ENCODE measurements at regions not wholly inside any gene's neighbourhood (a gene's known extent, or its start where the extent isn't known, plus 50 kb on each side); places are given as distances from the start of the nearest gene placed in this dataset.

DNA sequence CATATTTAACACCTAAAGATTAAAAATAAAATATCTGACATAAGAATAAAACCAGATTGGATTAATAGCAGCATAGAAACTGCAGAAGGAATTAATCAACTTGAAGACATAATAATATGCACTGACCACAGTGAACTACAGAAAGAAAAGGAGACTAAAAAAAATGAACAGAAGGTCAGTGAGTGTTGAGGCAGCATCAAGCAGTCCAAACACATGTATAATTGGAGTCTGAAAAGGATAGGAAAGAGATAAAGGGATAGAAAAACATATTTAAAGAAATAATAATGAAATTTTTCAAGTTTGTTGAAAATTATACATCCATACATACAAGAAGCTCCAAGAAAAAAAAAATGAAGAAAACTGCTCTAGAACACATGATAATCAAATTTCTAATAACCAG is 756.2 kb downstream of the GATA3 start:
- DNase-seq (ENCODE audit: low read depth in 2 of 2), result no peak
- H3K4me3 ChIP-seq (replicated peaks in 1 of 2; ENCODE audit: low read depth in 2 of 2, low read length in 2 of 2), result no peak overlapping the region
- TF ChIP-seq CTCF (IDR thresholded peaks at IDR 0.05; ENCODE audit: low read depth, low read length), result no peak

- no peak for TF ChIP-seq CTCF (IDR thresholded peaks at IDR 0.05; ENCODE audit: low read depth, low read length)
- DNase-seq (ENCODE audit: low read depth in 2 of 2), result no peak
- H3K4me3 ChIP-seq (replicated peaks in 1 of 2; ENCODE audit: low read depth in 2 of 2, low read length in 2 of 2), result no peak overlapping the region
Measured at GRCh38 chr10:8811201-8811600, 756.7 kb downstream of the GATA3 start.

DNA sequence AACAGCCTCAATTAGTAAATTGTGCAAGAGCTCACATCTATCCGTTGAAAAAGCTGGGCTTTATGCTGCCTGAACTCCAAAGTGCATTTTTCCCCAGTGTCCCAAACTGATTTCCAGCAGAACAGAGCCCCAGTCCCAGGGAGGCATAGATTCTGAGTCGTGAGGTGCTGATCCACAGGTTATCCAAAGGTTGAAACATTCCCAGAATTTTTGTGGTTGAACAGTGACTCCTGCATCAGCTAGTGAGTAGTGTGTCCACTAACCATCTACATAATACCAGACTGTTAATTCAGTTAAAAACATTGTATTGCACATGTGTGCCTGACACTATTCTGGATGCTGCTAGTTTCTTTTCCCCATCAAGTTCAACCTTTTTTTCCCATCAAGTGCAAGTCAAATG is 761.5 kb downstream of the GATA3 start:
- DNase-seq (ENCODE audit: low read depth in 2 of 2), result no peak
- TF ChIP-seq CTCF (IDR thresholded peaks at IDR 0.05; ENCODE audit: low read depth, low read length), result no peak
- H3K4me3 ChIP-seq (replicated peaks in 1 of 2; ENCODE audit: low read depth in 2 of 2, low read length in 2 of 2), result no peak overlapping the region

DNA sequence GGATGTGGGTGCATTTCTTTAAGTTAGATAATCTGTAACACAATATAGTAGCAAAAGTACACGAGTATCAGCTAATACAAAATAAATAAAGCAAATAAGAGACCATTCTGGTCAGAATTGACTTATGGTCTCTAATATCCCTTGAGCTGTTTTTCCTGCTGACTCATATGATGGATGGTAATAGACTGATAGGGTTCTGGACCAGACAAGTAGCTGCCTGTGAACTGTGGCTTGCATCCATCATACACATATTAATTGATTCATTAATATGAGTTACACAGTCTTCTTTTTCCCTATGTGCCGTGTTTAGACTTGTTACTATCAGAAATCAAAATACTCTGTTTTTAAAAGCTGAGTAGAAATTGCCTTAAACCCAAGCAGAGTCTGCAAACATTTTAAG is 762.8 kb downstream of the GATA3 start:
- DNase-seq (ENCODE audit: low read depth in 2 of 2), result no peak
- no peak for TF ChIP-seq CTCF (IDR thresholded peaks at IDR 0.05; ENCODE audit: low read depth, low read length)
- H3K4me3 ChIP-seq (replicated peaks in 1 of 2; ENCODE audit: low read depth in 2 of 2, low read length in 2 of 2), result no peak overlapping the region

DNA sequence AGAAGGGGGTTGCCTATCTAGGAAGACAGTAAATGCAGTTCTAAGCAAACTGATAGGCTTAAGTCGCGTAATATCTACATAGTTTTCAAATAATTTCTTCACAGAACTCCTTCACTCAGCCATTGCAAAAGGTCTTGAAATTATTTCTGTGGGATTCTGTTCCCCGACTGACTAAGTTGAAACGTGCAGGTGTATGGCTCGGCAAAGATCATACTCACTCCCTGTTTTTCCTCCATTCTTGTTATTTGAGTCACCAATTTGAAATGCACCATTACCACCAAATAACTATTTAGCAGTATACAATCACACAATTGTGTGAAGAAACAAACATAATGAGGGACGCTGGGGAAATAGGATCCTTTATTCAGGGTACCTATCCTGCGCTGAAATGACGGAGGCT is 771.1 kb downstream of the GATA3 start:
- H3K4me3 ChIP-seq (replicated peaks in 1 of 2; ENCODE audit: low read depth in 2 of 2, low read length in 2 of 2), result no peak overlapping the region
- DNase-seq (ENCODE audit: low read depth in 2 of 2), result no peak
- TF ChIP-seq CTCF (IDR thresholded peaks at IDR 0.05; ENCODE audit: low read depth, low read length), result no peak

GRCh38 chr10:8829592-8829991 is 775.1 kb downstream of the GATA3 start:
- no peak for DNase-seq (ENCODE audit: low read depth in 2 of 2)
- TF ChIP-seq CTCF (IDR thresholded peaks at IDR 0.05; ENCODE audit: low read depth, low read length), result no peak

GRCh38 chr10:8830048-8830447 is 775.6 kb downstream of the GATA3 start:
- TF ChIP-seq CTCF (IDR thresholded peaks at IDR 0.05; ENCODE audit: low read depth, low read length), result no peak
- no peak for DNase-seq (ENCODE audit: low read depth in 2 of 2)
- H3K4me3 ChIP-seq (replicated peaks in 1 of 2; ENCODE audit: low read depth in 2 of 2, low read length in 2 of 2), result no peak overlapping the region

More at GRCh38 chr10:8829592-8829991, 775.1 kb downstream of the GATA3 start:
- H3K4me3 ChIP-seq (replicated peaks in 1 of 2; ENCODE audit: low read depth in 2 of 2, low read length in 2 of 2), result no peak overlapping the region
